ENCODE measurements at regions not wholly inside any gene's neighbourhood (a gene's known extent, or its start where the extent isn't known, plus 50 kb on each side); places are given as distances from the start of the nearest gene placed in this dataset.
A peak's percentile ranks its signal among the peaks of the same experiment; 100 is the strongest.

- Histone ChIP-seq H3K36me3 (ENCODE audit: control insufficient read depth in 2 of 3, insufficient read depth in 3 of 3, low read length in 3 of 3) (no peaks in the 10 kb centered on the region), H3K27me3 (ENCODE audit: control insufficient read depth, insufficient read depth, low read length) (no peaks in the 10 kb centered on the region), H3K4me3 (ENCODE audit: low read length in 3 of 3) (no peak overlapping the region), H3K9me3 (ENCODE audit: control insufficient read depth in 2 of 3, insufficient read depth in 1 of 3, low read length in 3 of 3) (no peaks in the 10 kb centered on the region), H3K4me1 (ENCODE audit: control insufficient read depth in 2 of 3, insufficient read depth in 2 of 3, low read depth in 1 of 3, low read length in 3 of 3) (no peaks in the 10 kb centered on the region), H3K9ac (ENCODE audit: low read length in 3 of 3) (no peak overlapping the region), H3K27ac (ENCODE audit: low read depth in 2 of 2, low read length in 2 of 2) (no peak overlapping the region)
- TF ChIP-seq, protein P1, sequence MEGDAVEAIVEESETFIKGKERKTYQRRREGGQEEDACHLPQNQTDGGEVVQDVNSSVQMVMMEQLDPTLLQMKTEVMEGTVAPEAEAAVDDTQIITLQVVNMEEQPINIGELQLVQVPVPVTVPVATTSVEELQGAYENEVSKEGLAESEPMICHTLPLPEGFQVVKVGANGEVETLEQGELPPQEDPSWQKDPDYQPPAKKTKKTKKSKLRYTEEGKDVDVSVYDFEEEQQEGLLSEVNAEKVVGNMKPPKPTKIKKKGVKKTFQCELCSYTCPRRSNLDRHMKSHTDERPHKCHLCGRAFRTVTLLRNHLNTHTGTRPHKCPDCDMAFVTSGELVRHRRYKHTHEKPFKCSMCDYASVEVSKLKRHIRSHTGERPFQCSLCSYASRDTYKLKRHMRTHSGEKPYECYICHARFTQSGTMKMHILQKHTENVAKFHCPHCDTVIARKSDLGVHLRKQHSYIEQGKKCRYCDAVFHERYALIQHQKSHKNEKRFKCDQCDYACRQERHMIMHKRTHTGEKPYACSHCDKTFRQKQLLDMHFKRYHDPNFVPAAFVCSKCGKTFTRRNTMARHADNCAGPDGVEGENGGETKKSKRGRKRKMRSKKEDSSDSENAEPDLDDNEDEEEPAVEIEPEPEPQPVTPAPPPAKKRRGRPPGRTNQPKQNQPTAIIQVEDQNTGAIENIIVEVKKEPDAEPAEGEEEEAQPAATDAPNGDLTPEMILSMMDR (IDR thresholded peaks at IDR 0.05; ENCODE audit: borderline replicate concordance, extremely low read depth, insufficient read depth): no peak
- DNase-seq: no peak
- FAIRE-seq: no peak
- intact Hi-C loops (cut with DNase I): no loop called here
Observed at GRCh38 chr2:57622009-57622408, 424.6 kb upstream of the VRK2 start.

- intact Hi-C loops (cut with DNase I): no loop called here
- no peaks in the 10 kb centered on the region for H3K4me1 ChIP-seq (ENCODE audit: control insufficient read depth in 2 of 3, insufficient read depth in 2 of 3, low read depth in 1 of 3, low read length in 3 of 3)
- H3K9me3 ChIP-seq (ENCODE audit: control insufficient read depth in 2 of 3, insufficient read depth in 1 of 3, low read length in 3 of 3): peaks cover 0 to 10% (median 0%) of the 10 kb centered on the region in 3 donors
- FAIRE-seq (no peak), DNase-seq (no peak)
- no peak overlapping the region for H3K4me3 ChIP-seq (ENCODE audit: low read length in 3 of 3)
- H3K9ac ChIP-seq (ENCODE audit: low read length in 3 of 3): no peak overlapping the region
- no peak overlapping the region for H3K27ac ChIP-seq (ENCODE audit: low read depth in 2 of 2, low read length in 2 of 2)
- H3K27me3 ChIP-seq (ENCODE audit: control insufficient read depth, insufficient read depth, low read length): no peaks in the 10 kb centered on the region
- H3K36me3 ChIP-seq (ENCODE audit: control insufficient read depth in 2 of 3, insufficient read depth in 3 of 3, low read length in 3 of 3): no peaks in the 10 kb centered on the region
- TF ChIP-seq, protein P1 (IDR thresholded peaks at IDR 0.05; ENCODE audit: borderline replicate concordance, extremely low read depth, insufficient read depth): no peak
Observed at GRCh38 chr2:57656198-57656597, 390.4 kb upstream of the VRK2 start.

GRCh38 chr2:57669570-57669969 is 377.0 kb upstream of the VRK2 start:
- DNase-seq: no peak
- H3K9me3 ChIP-seq (ENCODE audit: control insufficient read depth in 2 of 3, insufficient read depth in 1 of 3, low read length in 3 of 3): no peaks in the 10 kb centered on the region
- H3K27ac ChIP-seq (ENCODE audit: low read depth in 2 of 2, low read length in 2 of 2): no peak overlapping the region
- TF ChIP-seq, protein P1 (IDR thresholded peaks at IDR 0.05; ENCODE audit: borderline replicate concordance, extremely low read depth, insufficient read depth): no peak
- intact Hi-C loops (cut with DNase I): no loop called here
- no peak for FAIRE-seq
- H3K9ac ChIP-seq (ENCODE audit: low read length in 3 of 3): no peak overlapping the region
- no peaks in the 10 kb centered on the region for H3K4me1 ChIP-seq (ENCODE audit: control insufficient read depth in 2 of 3, insufficient read depth in 2 of 3, low read depth in 1 of 3, low read length in 3 of 3)
- no peaks in the 10 kb centered on the region for H3K27me3 ChIP-seq (ENCODE audit: control insufficient read depth, insufficient read depth, low read length)
- no peak overlapping the region for H3K4me3 ChIP-seq (ENCODE audit: low read length in 3 of 3)
- H3K36me3 ChIP-seq (ENCODE audit: control insufficient read depth in 2 of 3, insufficient read depth in 3 of 3, low read length in 3 of 3): no peaks in the 10 kb centered on the region

DNA sequence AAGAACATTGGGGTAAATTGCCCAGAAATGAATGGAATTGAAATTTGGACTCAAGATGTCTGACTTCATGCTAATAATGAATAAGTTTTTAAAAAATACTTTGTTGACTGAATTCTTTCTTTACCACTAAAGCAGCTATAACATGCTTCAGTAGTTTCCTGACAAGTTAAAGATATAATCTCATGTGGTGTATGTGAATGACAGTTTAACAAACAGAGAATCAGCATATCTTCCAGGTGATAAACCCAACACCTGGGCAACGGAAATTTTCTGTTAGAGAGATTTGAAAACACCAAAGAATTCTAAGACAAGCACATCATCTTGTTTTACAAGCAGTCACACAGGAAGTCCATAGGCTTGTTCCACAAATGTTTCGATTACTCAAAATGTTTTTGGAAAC is 372.6 kb upstream of the VRK2 start:
- H3K36me3 ChIP-seq (ENCODE audit: control insufficient read depth in 2 of 3, insufficient read depth in 3 of 3, low read length in 3 of 3): no peaks in the 10 kb centered on the region
- TF ChIP-seq, protein P1 (IDR thresholded peaks at IDR 0.05; ENCODE audit: borderline replicate concordance, extremely low read depth, insufficient read depth): no peak
- H3K4me1 ChIP-seq (ENCODE audit: control insufficient read depth in 2 of 3, insufficient read depth in 2 of 3, low read depth in 1 of 3, low read length in 3 of 3): no peaks in the 10 kb centered on the region
- H3K9ac ChIP-seq (ENCODE audit: low read length in 3 of 3): no peak overlapping the region
- DNase-seq (peak in 1 of 5 donors; percentile 0), FAIRE-seq (no peak)
- intact Hi-C loops (cut with DNase I): no loop called here
- no peak overlapping the region for H3K27ac ChIP-seq (ENCODE audit: low read depth in 2 of 2, low read length in 2 of 2)
- no peaks in the 10 kb centered on the region for H3K27me3 ChIP-seq (ENCODE audit: control insufficient read depth, insufficient read depth, low read length)
- H3K4me3 ChIP-seq (ENCODE audit: low read length in 3 of 3): no peak overlapping the region
- H3K9me3 ChIP-seq (ENCODE audit: control insufficient read depth in 2 of 3, insufficient read depth in 1 of 3, low read length in 3 of 3): no peaks in the 10 kb centered on the region

Measured in kidney (tissue), 13 donors.